GM23338 (cell line): ENCODE measurements at regions not wholly inside any gene's neighbourhood (a gene's known extent, or its start where the extent isn't known, plus 50 kb on each side); places are given as distances from the start of the nearest gene placed in this dataset.

Experiments
- ATAC-seq: fragments of 200-7000 bp; cut with Tn5 transposase; 3 replicates; pipeline ENCODE4 v1.9.1; 2020
- DNase-seq: peaks from one replicate; pipeline ENCODE4 v3.0.0-alpha.2; 2015; ENCODE audit warnings: low spot score
- H2AFZ ChIP-seq: fragments of 200-600 bp; sonication (generic); 2 replicates; pipeline ENCODE4 v1.8.0; 2016; ENCODE audit warnings: antibody characterized with exemption, mild to moderate bottlenecking, moderate library complexity
- H3F3A ChIP-seq: fragments of 200-600 bp; sonication (generic); replicated peaks from 2 replicates; pipeline ENCODE4 v1.8.0; 2017; ENCODE audit warnings: antibody characterized with exemption, mixed run types, low read depth
- H3K27ac ChIP-seq: fragments of 200-600 bp; sonication (generic); 2 replicates; pipeline ENCODE4 v1.6.1; 2016; ENCODE audit warnings: low read depth
- H3K27me3 ChIP-seq: fragments of 200-600 bp; sonication (generic); 2 replicates; pipeline ENCODE4 v1.8.0; 2016; ENCODE audit warnings: mild to moderate bottlenecking, mixed run types, moderate library complexity; ENCODE audit not compliant: insufficient read depth
- H3K36me3 ChIP-seq: fragments of 200-600 bp; sonication (generic); 2 replicates; pipeline ENCODE4 v1.8.0; 2016; ENCODE audit warnings: mild to moderate bottlenecking; ENCODE audit not compliant: insufficient read depth
- H3K4me1 ChIP-seq: fragments of 200-600 bp; sonication (generic); 2 replicates; pipeline ENCODE4 v1.8.0; 2016; ENCODE audit warnings: mild to moderate bottlenecking, moderate library complexity; ENCODE audit not compliant: insufficient read depth
- H3K4me2 ChIP-seq: fragments of 200-600 bp; sonication (generic); 2 replicates; pipeline ENCODE4 v1.7.1; 2017; ENCODE audit warnings: mixed run types
- H3K4me3 ChIP-seq: fragments of 200-600 bp; sonication (generic); 2 replicates; pipeline ENCODE4 v1.6.1; 2016; ENCODE audit warnings: mixed run types
- H3K79me2 ChIP-seq: fragments of 200-600 bp; sonication (generic); replicated peaks from 2 replicates; pipeline ENCODE4 v1.8.0; 2017; ENCODE audit warnings: mild to moderate bottlenecking; ENCODE audit not compliant: insufficient read depth
- H3K9me2 ChIP-seq: fragments of 200-600 bp; sonication (generic); 2 replicates; pipeline ENCODE4 v1.8.0; 2017; ENCODE audit not compliant: insufficient read depth
- H4K20me1 ChIP-seq: fragments of 200-600 bp; sonication (generic); replicated peaks from 2 replicates; pipeline ENCODE4 v1.8.0; 2017; ENCODE audit warnings: mild to moderate bottlenecking; ENCODE audit not compliant: insufficient read depth
- H3K27ac Mint-ChIP-seq: 2 replicates; pipeline ENCODE4 v1.8.0; 2020; ENCODE audit warnings: inconsistent platforms, mild to moderate bottlenecking, moderate library complexity, mixed read lengths
- H3K27me3 Mint-ChIP-seq: 3 replicates; pipeline ENCODE4 v1.8.0; 2022; ENCODE audit warnings: low read depth, mild to moderate bottlenecking, moderate library complexity, mixed read lengths, inconsistent platforms; ENCODE audit not compliant: insufficient read depth, poor library complexity
- H3K36me3 Mint-ChIP-seq: 3 replicates; pipeline ENCODE4 v1.8.0; 2021; ENCODE audit warnings: low read depth, mild to moderate bottlenecking, inconsistent platforms, moderate library complexity, mixed read lengths
- H3K4me1 Mint-ChIP-seq: 3 replicates; pipeline ENCODE4 v1.8.0; 2020; ENCODE audit warnings: mild to moderate bottlenecking, inconsistent platforms, mixed read lengths
- H3K4me3 Mint-ChIP-seq: 3 replicates; pipeline ENCODE4 v1.8.0; 2021; ENCODE audit warnings: moderate library complexity, mild to moderate bottlenecking, inconsistent platforms, mixed read lengths
- H3K9me3 Mint-ChIP-seq: 3 replicates; pipeline ENCODE4 v1.8.0; 2020; ENCODE audit warnings: moderate library complexity, mild to moderate bottlenecking, inconsistent platforms, mixed read lengths
- CTCF ChIP-seq, 2 experiments: fragments of 200-600 bp in 1 of 2; sonication (generic) in 1 of 2; conservative IDR thresholded peaks; 2 replicates each; pipeline versions ENCODE4 v1.5.1 to v1.6.1; 2016 to 2017; ENCODE audit warnings: antibody characterized with exemption in 2 of 2, low read depth in 2 of 2, mild to moderate bottlenecking in 2 of 2, moderate library complexity in 1 of 2
- ETS1 ChIP-seq: IDR thresholded peaks from 2 replicates; pipeline ENCODE4 v1.6.1; 2016; ENCODE audit warnings: antibody characterized with exemption
- EZH2 ChIP-seq: fragments of 200-600 bp; sonication (generic); IDR thresholded peaks from one replicate; pipeline ENCODE4 v1.8.0; 2017; ENCODE audit warnings: antibody characterized with exemption, mild to moderate bottlenecking, low read depth; ENCODE audit not compliant: unreplicated experiment
- EZH2phosphoT487 ChIP-seq: fragments of 200-600 bp; sonication (generic); IDR thresholded peaks from one replicate; pipeline ENCODE4 v1.8.1; 2018; ENCODE audit warnings: antibody characterized with exemption; ENCODE audit not compliant: unreplicated experiment
- JUNB ChIP-seq: IDR thresholded peaks from one replicate; pipeline ENCODE4 v1.6.1; 2016; ENCODE audit warnings: antibody characterized with exemption; ENCODE audit not compliant: unreplicated experiment
- NANOG ChIP-seq: IDR thresholded peaks from 2 replicates; pipeline ENCODE4 v1.6.1; 2016; ENCODE audit warnings: antibody characterized with exemption, borderline replicate concordance
- POLR2AphosphoS5 ChIP-seq: IDR thresholded peaks from 2 replicates; pipeline ENCODE4 v1.6.1; 2016; ENCODE audit warnings: antibody characterized with exemption, low read depth
- REST ChIP-seq: IDR thresholded peaks from one replicate; pipeline ENCODE4 v1.6.1; 2018; ENCODE audit warnings: antibody characterized with exemption; ENCODE audit not compliant: unreplicated experiment
- STAT1 ChIP-seq: IDR thresholded peaks from one replicate; pipeline ENCODE4 v1.6.1; 2016; ENCODE audit warnings: antibody characterized with exemption; ENCODE audit not compliant: unreplicated experiment
- ZNF114 ChIP-seq: fragments of 250-450 bp; sonication (Bioruptor Pico); IDR thresholded peaks from 2 replicates; pipeline ENCODE4 v1.5.0; 2020; ENCODE audit warnings: mild to moderate bottlenecking, moderate library complexity
- ZNF331 ChIP-seq: fragments of 250-450 bp; sonication (Bioruptor Pico); IDR thresholded peaks from 2 replicates; pipeline ENCODE4 v1.5.0; 2020; ENCODE audit warnings: low read depth, mild to moderate bottlenecking, moderate library complexity
- ZNF462 ChIP-seq: fragments of 250-450 bp; sonication (Bioruptor Pico); IDR thresholded peaks from 2 replicates; pipeline ENCODE4 v1.5.0; 2020; ENCODE audit warnings: mild to moderate bottlenecking, moderate library complexity

- no peak for TF ChIP-seq EZH2phosphoT487
- no peak for TF ChIP-seq CTCF (conservative IDR thresholded peaks at IDR 0.05; ENCODE audit: low read depth in 2 of 2)
- TF ChIP-seq JUNB, result no peak
- no peak for TF ChIP-seq POLR2AphosphoS5
- no peak for TF ChIP-seq ZNF114 (CRISPR knock-in tag)
- TF ChIP-seq NANOG, result no peak
- TF ChIP-seq REST, result no peak
- no peak for TF ChIP-seq STAT1
- TF ChIP-seq ZNF331 (CRISPR knock-in tag), result no peak
- TF ChIP-seq ETS1, result no peak
- no peak for TF ChIP-seq ZNF462
- TF ChIP-seq EZH2, result no peak
- DNase-seq (no peak), ATAC-seq (no peak)
- Histone ChIP-seq H3K9me2 (peaks cover 7% of the 10 kb centered on the region), H3K4me2 (no peak overlapping the region), H3K4me3 (no peak overlapping the region), H2AFZ (no peak overlapping the region), H3K27ac (no peak overlapping the region), H3F3A (no peaks in the 10 kb centered on the region), H4K20me1 (no peaks in the 10 kb centered on the region), H3K27me3 (no peaks in the 10 kb centered on the region), H3K79me2 (no peaks in the 10 kb centered on the region), H3K36me3 (no peaks in the 10 kb centered on the region), H3K4me1 (peaks cover under 1% of the 10 kb centered on the region; the same call in 1 of the 2 replicates)
- Mint-ChIP-seq H3K27ac (no peak overlapping the region), H3K27me3 (no peaks in the 10 kb centered on the region), H3K36me3 (no peaks in the 10 kb centered on the region), H3K4me1 (peaks cover 3% of the 10 kb centered on the region; the same call in 1 of the 3 replicates), H3K4me3 (no peak overlapping the region), H3K9me3 (peaks cover 4% of the 10 kb centered on the region; the same call in 2 of the 3 replicates)
Measured at GRCh38 chr2:228268301-228268700, 86.8 kb upstream of the SPHKAP start.
